ENCODE measurements at regions not wholly inside any gene's neighbourhood (a gene's known extent, or its start where the extent isn't known, plus 50 kb on each side); places are given as distances from the start of the nearest gene placed in this dataset.
"Not testable (repeated sequence)": the region's sequence is repeated elsewhere in the genome, so short reads cannot be mapped to it uniquely, and the experiment has no call there.

- no peak overlapping the region for H3K4me3 ChIP-seq (ENCODE audit: low read depth in 1 of 2, low read length in 2 of 2)
- H3K9ac ChIP-seq (ENCODE audit: low read depth in 1 of 2, low read length in 2 of 2), result no peak overlapping the region
- H3K36me3 ChIP-seq (ENCODE audit: control insufficient read depth in 1 of 2, insufficient read depth in 2 of 2, low read length in 2 of 2), result no peaks in the 10 kb centered on the region
- no peaks in the 10 kb centered on the region for H3K9me3 ChIP-seq (ENCODE audit: control insufficient read depth in 1 of 2, low read length in 2 of 2)
- H3K27ac ChIP-seq (ENCODE audit: low read depth, low read length), result no peak overlapping the region
- H3K27me3 ChIP-seq (ENCODE audit: control insufficient read depth in 1 of 2, insufficient read depth in 2 of 2, low read length in 2 of 2), result no peaks in the 10 kb centered on the region
- H3K4me1 ChIP-seq (ENCODE audit: control insufficient read depth in 1 of 2, insufficient read depth in 2 of 2, low read length in 2 of 2), result no peaks in the 10 kb centered on the region
Measured at GRCh38 chr7:39845006-39845405, 105.0 kb upstream of the CDK13 start.

GRCh38 chr7:39847227-39847626 lies 102.8 kb upstream of the CDK13 start:
- H3K27ac ChIP-seq (ENCODE audit: low read depth, low read length), result no peak overlapping the region
- no peaks in the 10 kb centered on the region for H3K36me3 ChIP-seq (ENCODE audit: control insufficient read depth in 1 of 2, insufficient read depth in 2 of 2, low read length in 2 of 2)
- no peak overlapping the region for H3K9ac ChIP-seq (ENCODE audit: low read depth in 1 of 2, low read length in 2 of 2)
- H3K4me1 ChIP-seq (ENCODE audit: control insufficient read depth in 1 of 2, insufficient read depth in 2 of 2, low read length in 2 of 2), result no peaks in the 10 kb centered on the region
- no peak overlapping the region for H3K4me3 ChIP-seq (ENCODE audit: low read depth in 1 of 2, low read length in 2 of 2)
- no peaks in the 10 kb centered on the region for H3K9me3 ChIP-seq (ENCODE audit: control insufficient read depth in 1 of 2, low read length in 2 of 2)
- no peaks in the 10 kb centered on the region for H3K27me3 ChIP-seq (ENCODE audit: control insufficient read depth in 1 of 2, insufficient read depth in 2 of 2, low read length in 2 of 2)

GRCh38 chr7:39851466-39852045 lies 98.5 kb upstream of the CDK13 start:
- no peaks in the 10 kb centered on the region for H3K36me3 ChIP-seq (ENCODE audit: control insufficient read depth in 1 of 2, insufficient read depth in 2 of 2, low read length in 2 of 2)
- H3K9me3 ChIP-seq (ENCODE audit: control insufficient read depth in 1 of 2, low read length in 2 of 2), result no peaks in the 10 kb centered on the region
- H3K27me3 ChIP-seq (ENCODE audit: control insufficient read depth in 1 of 2, insufficient read depth in 2 of 2, low read length in 2 of 2), result peaks cover 0 to 6% of the 10 kb centered on the region in 2 donors
- H3K27ac ChIP-seq (ENCODE audit: low read depth, low read length), result no peak overlapping the region
- no peak overlapping the region for H3K9ac ChIP-seq (ENCODE audit: low read depth in 1 of 2, low read length in 2 of 2)
- H3K4me1 ChIP-seq (ENCODE audit: control insufficient read depth in 1 of 2, insufficient read depth in 2 of 2, low read length in 2 of 2), result no peaks in the 10 kb centered on the region
- H3K4me3 ChIP-seq (ENCODE audit: low read depth in 1 of 2, low read length in 2 of 2), result no peak overlapping the region

- H3K27ac ChIP-seq (ENCODE audit: low read depth, low read length); H3K27me3 ChIP-seq (ENCODE audit: control insufficient read depth in 1 of 2, insufficient read depth in 2 of 2, low read length in 2 of 2); H3K9ac ChIP-seq (ENCODE audit: low read depth in 1 of 2, low read length in 2 of 2); H3K4me1 ChIP-seq (ENCODE audit: control insufficient read depth in 1 of 2, insufficient read depth in 2 of 2, low read length in 2 of 2); H3K9me3 ChIP-seq (ENCODE audit: control insufficient read depth in 1 of 2, low read length in 2 of 2); H3K36me3 ChIP-seq (ENCODE audit: control insufficient read depth in 1 of 2, insufficient read depth in 2 of 2, low read length in 2 of 2): not testable (repeated sequence)
- H3K4me3 ChIP-seq (ENCODE audit: low read depth in 1 of 2, low read length in 2 of 2), result peak overlapping the region; percentile 52 to 55
Measured at GRCh38 chr7:39854616-39855324, 95.3 kb upstream of the CDK13 start.

- H3K9me3 ChIP-seq (ENCODE audit: control insufficient read depth in 1 of 2, low read length in 2 of 2), result no peaks in the 10 kb centered on the region
- H3K4me1 ChIP-seq (ENCODE audit: control insufficient read depth in 1 of 2, insufficient read depth in 2 of 2, low read length in 2 of 2), result no peaks in the 10 kb centered on the region
- peaks cover 0 to 6% of the 10 kb centered on the region in 2 donors for H3K27me3 ChIP-seq (ENCODE audit: control insufficient read depth in 1 of 2, insufficient read depth in 2 of 2, low read length in 2 of 2)
- peak overlapping the region; percentile 52 to 55 for H3K4me3 ChIP-seq (ENCODE audit: low read depth in 1 of 2, low read length in 2 of 2)
- no peak overlapping the region for H3K9ac ChIP-seq (ENCODE audit: low read depth in 1 of 2, low read length in 2 of 2)
- H3K36me3 ChIP-seq (ENCODE audit: control insufficient read depth in 1 of 2, insufficient read depth in 2 of 2, low read length in 2 of 2), result no peaks in the 10 kb centered on the region
- H3K27ac ChIP-seq (ENCODE audit: low read depth, low read length), result no peak overlapping the region
Measured at GRCh38 chr7:39855325-39855674, 94.8 kb upstream of the CDK13 start.

GRCh38 chr7:39863675-39864322 lies 86.3 kb upstream of the CDK13 start:
- not testable (repeated sequence) for H3K27me3 ChIP-seq (ENCODE audit: control insufficient read depth in 1 of 2, insufficient read depth in 2 of 2, low read length in 2 of 2); H3K9ac ChIP-seq (ENCODE audit: low read depth in 1 of 2, low read length in 2 of 2); H3K4me3 ChIP-seq (ENCODE audit: low read depth in 1 of 2, low read length in 2 of 2); H3K4me1 ChIP-seq (ENCODE audit: control insufficient read depth in 1 of 2, insufficient read depth in 2 of 2, low read length in 2 of 2); H3K27ac ChIP-seq (ENCODE audit: low read depth, low read length); H3K36me3 ChIP-seq (ENCODE audit: control insufficient read depth in 1 of 2, insufficient read depth in 2 of 2, low read length in 2 of 2); H3K9me3 ChIP-seq (ENCODE audit: control insufficient read depth in 1 of 2, low read length in 2 of 2)

GRCh38 chr7:39869888-39870522 lies 80.1 kb upstream of the CDK13 start:
- H3K9me3 ChIP-seq (ENCODE audit: control insufficient read depth in 1 of 2, low read length in 2 of 2); H3K36me3 ChIP-seq (ENCODE audit: control insufficient read depth in 1 of 2, insufficient read depth in 2 of 2, low read length in 2 of 2); H3K4me3 ChIP-seq (ENCODE audit: low read depth in 1 of 2, low read length in 2 of 2); H3K27ac ChIP-seq (ENCODE audit: low read depth, low read length); H3K27me3 ChIP-seq (ENCODE audit: control insufficient read depth in 1 of 2, insufficient read depth in 2 of 2, low read length in 2 of 2); H3K4me1 ChIP-seq (ENCODE audit: control insufficient read depth in 1 of 2, insufficient read depth in 2 of 2, low read length in 2 of 2); H3K9ac ChIP-seq (ENCODE audit: low read depth in 1 of 2, low read length in 2 of 2): not testable (repeated sequence)

GRCh38 chr7:39871610-39872009 lies 78.4 kb upstream of the CDK13 start:
- H3K27me3 ChIP-seq (ENCODE audit: control insufficient read depth in 1 of 2, insufficient read depth in 2 of 2, low read length in 2 of 2); H3K4me3 ChIP-seq (ENCODE audit: low read depth in 1 of 2, low read length in 2 of 2); H3K9ac ChIP-seq (ENCODE audit: low read depth in 1 of 2, low read length in 2 of 2); H3K36me3 ChIP-seq (ENCODE audit: control insufficient read depth in 1 of 2, insufficient read depth in 2 of 2, low read length in 2 of 2); H3K4me1 ChIP-seq (ENCODE audit: control insufficient read depth in 1 of 2, insufficient read depth in 2 of 2, low read length in 2 of 2); H3K9me3 ChIP-seq (ENCODE audit: control insufficient read depth in 1 of 2, low read length in 2 of 2); H3K27ac ChIP-seq (ENCODE audit: low read depth, low read length): not testable (repeated sequence)

- no peaks in the 10 kb centered on the region for H3K27me3 ChIP-seq (ENCODE audit: control insufficient read depth in 1 of 2, insufficient read depth in 2 of 2, low read length in 2 of 2)
- H3K9ac ChIP-seq (ENCODE audit: low read depth in 1 of 2, low read length in 2 of 2), result no peak overlapping the region
- H3K4me3 ChIP-seq (ENCODE audit: low read depth in 1 of 2, low read length in 2 of 2), result no peak overlapping the region
- peaks cover 14 to 20% of the 10 kb centered on the region in 2 donors for H3K9me3 ChIP-seq (ENCODE audit: control insufficient read depth in 1 of 2, low read length in 2 of 2)
- no peaks in the 10 kb centered on the region for H3K36me3 ChIP-seq (ENCODE audit: control insufficient read depth in 1 of 2, insufficient read depth in 2 of 2, low read length in 2 of 2)
- H3K4me1 ChIP-seq (ENCODE audit: control insufficient read depth in 1 of 2, insufficient read depth in 2 of 2, low read length in 2 of 2), result no peaks in the 10 kb centered on the region
- H3K27ac ChIP-seq (ENCODE audit: low read depth, low read length), result no peak overlapping the region
Measured at GRCh38 chr7:39880556-39880955, 69.5 kb upstream of the CDK13 start.

- H3K4me1 ChIP-seq (ENCODE audit: control insufficient read depth in 1 of 2, insufficient read depth in 2 of 2, low read length in 2 of 2), result no peaks in the 10 kb centered on the region
- H3K9me3 ChIP-seq (ENCODE audit: control insufficient read depth in 1 of 2, low read length in 2 of 2), result peaks cover 14 to 20% of the 10 kb centered on the region in 2 donors
- no peak overlapping the region for H3K4me3 ChIP-seq (ENCODE audit: low read depth in 1 of 2, low read length in 2 of 2)
- no peaks in the 10 kb centered on the region for H3K36me3 ChIP-seq (ENCODE audit: control insufficient read depth in 1 of 2, insufficient read depth in 2 of 2, low read length in 2 of 2)
- H3K27ac ChIP-seq (ENCODE audit: low read depth, low read length), result no peak overlapping the region
- H3K27me3 ChIP-seq (ENCODE audit: control insufficient read depth in 1 of 2, insufficient read depth in 2 of 2, low read length in 2 of 2), result no peaks in the 10 kb centered on the region
- H3K9ac ChIP-seq (ENCODE audit: low read depth in 1 of 2, low read length in 2 of 2), result no peak overlapping the region
Measured at GRCh38 chr7:39882148-39882784, 67.8 kb upstream of the CDK13 start.

Measured in duodenal mucosa (tissue), 2 donors.